Astrocyte (in vitro differentiated cells and primary cell): ENCODE measurements at regions not wholly inside any gene's neighbourhood (a gene's known extent, or its start where the extent isn't known, plus 50 kb on each side); places are given as distances from the start of the nearest gene placed in this dataset.

Experiments
- DNase-seq: peaks from one replicate; pipeline ENCODE4 v3.0.0-alpha.2; 2010; ENCODE audit warnings: low read depth
- FAIRE-seq: peaks from 2 replicates; lab custom pipeline; 2011; peaks lifted over from hg19 to GRCh38; lab: Jason Lieb, UNC
- H2AFZ ChIP-seq: 2 replicates; pipeline ENCODE4 v1.6.0; 2012; ENCODE audit warnings: low read depth, low read length, inconsistent platforms
- H3K27ac ChIP-seq: 2 replicates; pipeline ENCODE4 v1.5.1; 2011; ENCODE audit warnings: low read depth, low read length, inconsistent platforms
- H3K27me3 ChIP-seq: 2 replicates; pipeline ENCODE4 v1.6.0; 2011; ENCODE audit warnings: low read length, inconsistent platforms; ENCODE audit not compliant: insufficient read depth
- H3K36me3 ChIP-seq: 2 replicates; pipeline ENCODE4 v1.5.1; 2011; ENCODE audit warnings: low read length, inconsistent platforms; ENCODE audit not compliant: insufficient read depth
- H3K4me1 ChIP-seq: 2 replicates; pipeline ENCODE4 v1.5.1; 2011; ENCODE audit warnings: low read length, inconsistent platforms; ENCODE audit not compliant: insufficient read depth
- H3K4me2 ChIP-seq: 2 replicates; pipeline ENCODE4 v1.6.0; 2012; ENCODE audit warnings: low read length, inconsistent platforms
- H3K4me3 ChIP-seq: 2 replicates; pipeline ENCODE4 v1.5.1; 2011; ENCODE audit warnings: low read depth, mild to moderate bottlenecking, low read length, inconsistent platforms; ENCODE audit not compliant: insufficient read depth
- H3K79me2 ChIP-seq: 2 replicates; pipeline ENCODE4 v1.6.0; 2012; ENCODE audit warnings: mild to moderate bottlenecking, low read length, inconsistent platforms; ENCODE audit not compliant: insufficient read depth
- H3K9ac ChIP-seq: 2 replicates; pipeline ENCODE4 v1.6.0; 2012; ENCODE audit warnings: mild to moderate bottlenecking, low read length, inconsistent platforms
- H3K9me3 ChIP-seq: 2 replicates; pipeline ENCODE4 v1.5.1; 2012; ENCODE audit warnings: low read depth, mild to moderate bottlenecking, low read length, inconsistent platforms; ENCODE audit not compliant: insufficient read depth
- H4K20me1 ChIP-seq: 2 replicates; pipeline ENCODE4 v1.6.0; 2012; ENCODE audit warnings: low read length, inconsistent platforms; ENCODE audit not compliant: insufficient read depth
- H3K27ac Mint-ChIP-seq: one replicate; pipeline ENCODE4 v1.8.0; 2021; ENCODE audit warnings: mild to moderate bottlenecking, mixed read lengths; ENCODE audit not compliant: unreplicated experiment
- H3K27me3 Mint-ChIP-seq: one replicate; pipeline ENCODE4 v1.8.0; 2021; ENCODE audit warnings: low read depth, mixed read lengths; ENCODE audit not compliant: unreplicated experiment
- H3K36me3 Mint-ChIP-seq: one replicate; pipeline ENCODE4 v1.8.0; 2021; ENCODE audit warnings: low read depth, mixed read lengths; ENCODE audit not compliant: unreplicated experiment
- H3K4me1 Mint-ChIP-seq: one replicate; pipeline ENCODE4 v1.8.0; 2021; ENCODE audit warnings: low read depth, mixed read lengths; ENCODE audit not compliant: unreplicated experiment
- H3K4me3 Mint-ChIP-seq: one replicate; pipeline ENCODE4 v1.8.0; 2021; ENCODE audit warnings: mild to moderate bottlenecking, moderate library complexity, mixed read lengths; ENCODE audit not compliant: unreplicated experiment
- H3K9me3 Mint-ChIP-seq: one replicate; pipeline ENCODE4 v1.8.0; 2021; ENCODE audit warnings: mild to moderate bottlenecking, mixed read lengths; ENCODE audit not compliant: unreplicated experiment
- EZH2 ChIP-seq: IDR thresholded peaks from 2 replicates; pipeline ENCODE4 v1.6.1; 2012; ENCODE audit warnings: mild to moderate bottlenecking, low read length, inconsistent platforms; ENCODE audit not compliant: insufficient read depth
- TF ChIP-seq, protein P1 (sequence below): IDR thresholded peaks from 2 replicates; pipeline ENCODE4 v1.5.1; 2011; ENCODE audit warnings: low read depth, mild to moderate bottlenecking, inconsistent platforms, low read length, moderate library complexity; ENCODE audit not compliant: insufficient read depth

GRCh38 chr3:80521081-80521480, 753.3 kb upstream of the ROBO1 start:
- Mint-ChIP-seq H3K9me3 (no peaks in the 10 kb centered on the region), H3K36me3 (no peaks in the 10 kb centered on the region), H3K27ac (no peak overlapping the region), H3K4me1 (no peaks in the 10 kb centered on the region), H3K4me3 (no peak overlapping the region), H3K27me3 (no peaks in the 10 kb centered on the region)
- no peak overlapping the region for H2AFZ ChIP-seq
- H3K27ac ChIP-seq: no peak overlapping the region
- no peaks in the 10 kb centered on the region for H3K36me3 ChIP-seq
- no peaks in the 10 kb centered on the region for H3K27me3 ChIP-seq
- no peak overlapping the region for H3K4me2 ChIP-seq
- no peak for FAIRE-seq
- no peaks in the 10 kb centered on the region for H3K4me1 ChIP-seq
- TF ChIP-seq, protein P1, sequence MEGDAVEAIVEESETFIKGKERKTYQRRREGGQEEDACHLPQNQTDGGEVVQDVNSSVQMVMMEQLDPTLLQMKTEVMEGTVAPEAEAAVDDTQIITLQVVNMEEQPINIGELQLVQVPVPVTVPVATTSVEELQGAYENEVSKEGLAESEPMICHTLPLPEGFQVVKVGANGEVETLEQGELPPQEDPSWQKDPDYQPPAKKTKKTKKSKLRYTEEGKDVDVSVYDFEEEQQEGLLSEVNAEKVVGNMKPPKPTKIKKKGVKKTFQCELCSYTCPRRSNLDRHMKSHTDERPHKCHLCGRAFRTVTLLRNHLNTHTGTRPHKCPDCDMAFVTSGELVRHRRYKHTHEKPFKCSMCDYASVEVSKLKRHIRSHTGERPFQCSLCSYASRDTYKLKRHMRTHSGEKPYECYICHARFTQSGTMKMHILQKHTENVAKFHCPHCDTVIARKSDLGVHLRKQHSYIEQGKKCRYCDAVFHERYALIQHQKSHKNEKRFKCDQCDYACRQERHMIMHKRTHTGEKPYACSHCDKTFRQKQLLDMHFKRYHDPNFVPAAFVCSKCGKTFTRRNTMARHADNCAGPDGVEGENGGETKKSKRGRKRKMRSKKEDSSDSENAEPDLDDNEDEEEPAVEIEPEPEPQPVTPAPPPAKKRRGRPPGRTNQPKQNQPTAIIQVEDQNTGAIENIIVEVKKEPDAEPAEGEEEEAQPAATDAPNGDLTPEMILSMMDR: no peak
- TF ChIP-seq EZH2: no peak
- no peaks in the 10 kb centered on the region for H4K20me1 ChIP-seq
- H3K4me3 ChIP-seq: no peak overlapping the region
- no peaks in the 10 kb centered on the region for H3K9me3 ChIP-seq
- H3K79me2 ChIP-seq: no peaks in the 10 kb centered on the region
- DNase-seq: no peak
- no peak overlapping the region for H3K9ac ChIP-seq

DNA sequence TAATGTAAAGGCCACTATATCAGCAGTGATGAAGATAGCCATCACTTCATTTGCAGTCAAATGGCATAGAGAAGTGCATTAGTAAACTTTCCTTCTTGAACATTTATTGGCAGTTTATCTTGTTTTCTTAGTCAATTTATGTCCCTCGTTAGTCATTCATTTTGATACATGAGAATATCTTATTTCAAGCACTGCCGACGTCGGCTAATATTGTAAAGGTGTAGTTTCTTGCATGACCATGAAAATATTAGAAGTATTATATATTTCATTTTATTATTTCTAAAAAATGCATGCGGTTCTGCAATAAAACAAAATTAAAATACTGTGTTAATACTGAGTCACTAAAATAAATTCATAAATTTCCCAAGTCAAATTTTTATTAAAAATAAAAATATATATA, 751.6 kb upstream of the ROBO1 start:
- Histone ChIP-seq H3K4me3 (no peak overlapping the region), H2AFZ (no peak overlapping the region), H3K36me3 (no peaks in the 10 kb centered on the region), H3K4me2 (no peak overlapping the region), H3K79me2 (no peaks in the 10 kb centered on the region), H3K9me3 (no peaks in the 10 kb centered on the region), H3K9ac (no peak overlapping the region), H4K20me1 (no peaks in the 10 kb centered on the region), H3K27ac (no peak overlapping the region), H3K27me3 (no peaks in the 10 kb centered on the region), H3K4me1 (no peaks in the 10 kb centered on the region)
- FAIRE-seq: no peak
- no peak for DNase-seq
- H3K4me1 Mint-ChIP-seq: no peaks in the 10 kb centered on the region
- H3K27ac Mint-ChIP-seq: no peak overlapping the region
- TF ChIP-seq EZH2: no peak
- TF ChIP-seq, protein P1: no peak
- no peaks in the 10 kb centered on the region for H3K27me3 Mint-ChIP-seq
- no peak overlapping the region for H3K4me3 Mint-ChIP-seq
- no peaks in the 10 kb centered on the region for H3K9me3 Mint-ChIP-seq
- no peaks in the 10 kb centered on the region for H3K36me3 Mint-ChIP-seq

DNA sequence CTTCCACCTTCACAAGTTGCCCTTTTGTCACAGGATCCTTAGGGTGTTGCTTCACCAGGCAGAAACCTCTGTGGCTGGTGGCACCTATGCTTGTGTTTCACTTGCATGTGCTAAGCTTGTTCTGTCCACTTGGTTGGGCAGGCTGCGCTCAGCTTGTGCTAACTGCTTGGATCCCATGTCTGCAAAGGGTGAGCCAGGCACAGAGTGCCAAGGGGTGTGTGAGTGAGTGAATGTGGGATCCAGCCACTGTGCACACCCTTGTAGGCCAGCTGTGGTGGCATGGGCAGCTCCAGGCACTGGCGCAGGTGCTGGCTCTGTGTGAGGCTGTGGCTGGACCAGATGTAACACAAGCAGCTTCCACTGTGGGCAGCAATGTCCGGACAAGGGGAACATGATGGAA, 728.7 kb upstream of the ROBO1 start:
- no peak for DNase-seq
- no peak overlapping the region for H3K27ac Mint-ChIP-seq
- no peaks in the 10 kb centered on the region for H3K9me3 Mint-ChIP-seq
- no peak overlapping the region for H3K4me3 Mint-ChIP-seq
- Histone ChIP-seq H3K4me3 (no peak overlapping the region), H3K4me1 (no peaks in the 10 kb centered on the region), H3K36me3 (no peaks in the 10 kb centered on the region), H4K20me1 (no peaks in the 10 kb centered on the region), H2AFZ (no peak overlapping the region), H3K27ac (no peak overlapping the region), H3K9ac (no peak overlapping the region), H3K4me2 (no peak overlapping the region), H3K79me2 (no peaks in the 10 kb centered on the region), H3K27me3 (no peaks in the 10 kb centered on the region), H3K9me3 (peaks cover 7% of the 10 kb centered on the region)
- no peaks in the 10 kb centered on the region for H3K27me3 Mint-ChIP-seq
- no peaks in the 10 kb centered on the region for H3K36me3 Mint-ChIP-seq
- no peaks in the 10 kb centered on the region for H3K4me1 Mint-ChIP-seq
- no peak for TF ChIP-seq EZH2
- TF ChIP-seq, protein P1: no peak
- FAIRE-seq: no peak
